ENCODE measurements at regions not wholly inside any gene's neighbourhood (a gene's known extent, or its start where the extent isn't known, plus 50 kb on each side); places are given as distances from the start of the nearest gene placed in this dataset.

DNA sequence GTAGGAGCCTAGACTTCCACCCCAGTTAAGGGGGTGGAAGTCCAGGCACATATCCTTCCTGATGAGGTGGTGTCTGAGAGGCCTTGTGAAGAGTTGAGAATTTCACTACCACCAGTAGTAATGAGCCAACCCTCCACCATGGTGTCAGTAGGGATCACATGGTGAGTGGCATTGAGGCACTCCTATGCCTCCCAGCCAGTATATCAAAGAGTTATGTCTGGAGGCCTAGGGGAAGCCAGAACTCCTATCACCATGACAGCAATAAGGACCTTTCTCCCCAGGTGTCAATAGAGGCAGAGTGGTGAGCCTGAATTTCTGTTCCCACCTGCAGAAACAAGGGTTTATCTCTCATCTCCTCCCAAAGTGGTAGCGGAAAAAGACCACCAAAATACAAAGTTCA, 106.6 kb upstream of the ADTRP start:
- no peak for TF ChIP-seq POLR2A (IDR thresholded peaks at IDR 0.05)
- TF ChIP-seq, protein P1, sequence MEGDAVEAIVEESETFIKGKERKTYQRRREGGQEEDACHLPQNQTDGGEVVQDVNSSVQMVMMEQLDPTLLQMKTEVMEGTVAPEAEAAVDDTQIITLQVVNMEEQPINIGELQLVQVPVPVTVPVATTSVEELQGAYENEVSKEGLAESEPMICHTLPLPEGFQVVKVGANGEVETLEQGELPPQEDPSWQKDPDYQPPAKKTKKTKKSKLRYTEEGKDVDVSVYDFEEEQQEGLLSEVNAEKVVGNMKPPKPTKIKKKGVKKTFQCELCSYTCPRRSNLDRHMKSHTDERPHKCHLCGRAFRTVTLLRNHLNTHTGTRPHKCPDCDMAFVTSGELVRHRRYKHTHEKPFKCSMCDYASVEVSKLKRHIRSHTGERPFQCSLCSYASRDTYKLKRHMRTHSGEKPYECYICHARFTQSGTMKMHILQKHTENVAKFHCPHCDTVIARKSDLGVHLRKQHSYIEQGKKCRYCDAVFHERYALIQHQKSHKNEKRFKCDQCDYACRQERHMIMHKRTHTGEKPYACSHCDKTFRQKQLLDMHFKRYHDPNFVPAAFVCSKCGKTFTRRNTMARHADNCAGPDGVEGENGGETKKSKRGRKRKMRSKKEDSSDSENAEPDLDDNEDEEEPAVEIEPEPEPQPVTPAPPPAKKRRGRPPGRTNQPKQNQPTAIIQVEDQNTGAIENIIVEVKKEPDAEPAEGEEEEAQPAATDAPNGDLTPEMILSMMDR (IDR thresholded peaks at IDR 0.05), result no peak

All from thyroid gland (tissue), 4 donors.